BE2C (cell line): ENCODE measurements at regions not wholly inside any gene's neighbourhood (a gene's known extent, or its start where the extent isn't known, plus 50 kb on each side); places are given as distances from the start of the nearest gene placed in this dataset.

ENCODE experiments used
- DNase-seq: peaks from one replicate; pipeline ENCODE4 v3.0.0-alpha.2; 2020
- H3K27me3 ChIP-seq: fragments of 250-450 bp; sonication (Bioruptor Pico); 2 replicates; pipeline ENCODE4 v1.5.1; 2020; ENCODE audit warnings: mild to moderate bottlenecking
- H3K36me3 ChIP-seq: fragments of 250-450 bp; sonication (Bioruptor Pico); 2 replicates; pipeline ENCODE4 v1.5.1; 2020; ENCODE audit warnings: mild to moderate bottlenecking
- H3K4me1 ChIP-seq: fragments of 250-450 bp; sonication (Bioruptor Pico); 2 replicates; pipeline ENCODE4 v1.5.1; 2020
- H3K4me3 ChIP-seq: 2 replicates; pipeline ENCODE4 v1.5.1; 2011; ENCODE audit warnings: low read depth, low read length
- H3K9me3 ChIP-seq: fragments of 250-450 bp; sonication (Bioruptor Pico); 2 replicates; pipeline ENCODE4 v1.5.1; 2020
- TF ChIP-seq, protein P1 (sequence below): IDR thresholded peaks from 2 replicates; pipeline ENCODE4 v1.5.1; 2012; ENCODE audit warnings: mild to moderate bottlenecking, low read depth, low read length

DNA sequence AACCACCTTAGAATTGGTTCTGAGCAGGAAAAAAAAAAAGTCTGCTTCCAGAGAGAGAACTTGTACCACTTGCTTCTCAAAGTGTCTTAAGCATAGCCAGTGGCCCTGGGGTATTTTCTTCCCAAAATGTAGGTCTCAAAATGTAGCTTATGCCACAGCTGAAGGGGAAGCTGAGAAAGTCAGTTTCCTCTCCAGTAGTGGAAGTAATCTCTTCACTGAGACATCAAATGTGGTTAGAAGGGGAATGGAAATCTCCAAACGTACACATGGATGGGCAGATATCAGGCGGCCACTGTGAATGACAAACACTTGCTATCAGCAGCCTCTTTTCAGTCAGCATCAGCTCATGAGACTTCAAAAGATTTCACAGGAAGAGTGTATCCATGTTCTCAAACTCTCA, 841.2 kb downstream of the TUSC7 start:
- H3K9me3 ChIP-seq, result no peaks in the 10 kb centered on the region
- TF ChIP-seq, protein P1, sequence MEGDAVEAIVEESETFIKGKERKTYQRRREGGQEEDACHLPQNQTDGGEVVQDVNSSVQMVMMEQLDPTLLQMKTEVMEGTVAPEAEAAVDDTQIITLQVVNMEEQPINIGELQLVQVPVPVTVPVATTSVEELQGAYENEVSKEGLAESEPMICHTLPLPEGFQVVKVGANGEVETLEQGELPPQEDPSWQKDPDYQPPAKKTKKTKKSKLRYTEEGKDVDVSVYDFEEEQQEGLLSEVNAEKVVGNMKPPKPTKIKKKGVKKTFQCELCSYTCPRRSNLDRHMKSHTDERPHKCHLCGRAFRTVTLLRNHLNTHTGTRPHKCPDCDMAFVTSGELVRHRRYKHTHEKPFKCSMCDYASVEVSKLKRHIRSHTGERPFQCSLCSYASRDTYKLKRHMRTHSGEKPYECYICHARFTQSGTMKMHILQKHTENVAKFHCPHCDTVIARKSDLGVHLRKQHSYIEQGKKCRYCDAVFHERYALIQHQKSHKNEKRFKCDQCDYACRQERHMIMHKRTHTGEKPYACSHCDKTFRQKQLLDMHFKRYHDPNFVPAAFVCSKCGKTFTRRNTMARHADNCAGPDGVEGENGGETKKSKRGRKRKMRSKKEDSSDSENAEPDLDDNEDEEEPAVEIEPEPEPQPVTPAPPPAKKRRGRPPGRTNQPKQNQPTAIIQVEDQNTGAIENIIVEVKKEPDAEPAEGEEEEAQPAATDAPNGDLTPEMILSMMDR, result no peak
- H3K4me3 ChIP-seq, result no peak overlapping the region
- peaks cover 11% of the 10 kb centered on the region; the same call in 1 of the 2 replicates for H3K4me1 ChIP-seq
- H3K27me3 ChIP-seq, result no peaks in the 10 kb centered on the region
- no peak for DNase-seq
- H3K36me3 ChIP-seq, result no peaks in the 10 kb centered on the region; the same call in 1 of the 2 replicates

DNA sequence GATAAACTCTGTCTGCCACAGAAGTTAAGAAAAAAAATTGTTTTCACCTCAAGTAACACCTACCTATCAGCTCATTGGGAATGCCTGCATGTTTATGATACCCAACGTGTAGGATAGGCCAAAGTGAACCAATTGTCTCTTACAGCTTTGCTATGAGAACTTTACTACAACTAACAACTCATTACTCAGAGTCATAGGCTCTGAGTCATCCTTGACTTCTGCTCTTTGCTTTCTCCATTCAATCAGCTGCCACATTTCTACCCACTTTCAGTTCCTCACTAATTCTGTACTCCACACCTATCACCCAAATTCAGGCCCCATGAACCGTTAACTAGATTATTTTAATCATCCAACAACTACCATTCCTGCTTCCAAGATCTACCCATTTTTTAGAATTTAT, 843.9 kb downstream of the TUSC7 start:
- Histone ChIP-seq H3K4me3 (no peak overlapping the region), H3K36me3 (no peaks in the 10 kb centered on the region; the same call in 1 of the 2 replicates), H3K9me3 (no peaks in the 10 kb centered on the region), H3K27me3 (no peaks in the 10 kb centered on the region), H3K4me1 (peaks cover 12% of the 10 kb centered on the region)
- no peak for DNase-seq
- TF ChIP-seq, protein P1, result no peak

DNA sequence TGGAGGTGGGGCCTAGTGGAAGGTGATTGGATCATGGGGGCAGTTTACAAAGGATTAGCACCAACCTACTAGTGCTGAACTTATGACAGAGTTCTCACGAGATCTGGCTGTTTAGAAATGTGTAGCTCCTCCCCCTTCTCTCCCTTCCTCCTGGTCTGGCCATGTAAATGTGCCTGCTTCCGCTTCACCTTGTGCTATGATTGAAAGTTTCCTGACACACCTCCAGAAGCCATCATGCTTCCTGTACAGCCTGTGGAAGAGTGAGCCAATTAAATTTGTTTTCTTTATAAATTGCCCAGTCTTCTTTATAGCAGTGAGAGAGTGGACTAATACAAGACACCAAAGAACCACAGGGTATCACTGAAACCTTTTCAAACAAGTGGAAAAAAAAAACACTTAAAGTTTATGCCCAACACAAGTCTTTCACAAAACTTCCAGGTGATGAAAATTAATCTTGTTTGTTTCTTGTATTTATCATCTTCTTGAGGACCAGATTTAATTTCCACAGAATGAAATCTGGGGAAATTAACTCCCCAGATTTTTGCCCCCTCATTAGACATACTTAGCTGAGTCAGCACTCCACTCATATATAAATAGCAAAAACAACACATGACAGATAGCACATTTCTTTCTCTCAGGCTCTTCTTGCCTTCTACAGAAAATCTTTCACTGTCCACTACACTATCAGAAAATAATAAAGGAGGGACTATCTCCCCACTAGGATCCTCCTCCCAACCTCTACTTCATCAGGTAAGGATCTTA, 847.2 kb downstream of the TUSC7 start:
- Histone ChIP-seq H3K27me3 (no peaks in the 10 kb centered on the region), H3K4me1 (peaks cover 7% of the 10 kb centered on the region), H3K36me3 (no peaks in the 10 kb centered on the region; the same call in 1 of the 2 replicates), H3K4me3 (no peak overlapping the region), H3K9me3 (no peaks in the 10 kb centered on the region)
- no peak for DNase-seq
- TF ChIP-seq, protein P1, result no peak

DNA sequence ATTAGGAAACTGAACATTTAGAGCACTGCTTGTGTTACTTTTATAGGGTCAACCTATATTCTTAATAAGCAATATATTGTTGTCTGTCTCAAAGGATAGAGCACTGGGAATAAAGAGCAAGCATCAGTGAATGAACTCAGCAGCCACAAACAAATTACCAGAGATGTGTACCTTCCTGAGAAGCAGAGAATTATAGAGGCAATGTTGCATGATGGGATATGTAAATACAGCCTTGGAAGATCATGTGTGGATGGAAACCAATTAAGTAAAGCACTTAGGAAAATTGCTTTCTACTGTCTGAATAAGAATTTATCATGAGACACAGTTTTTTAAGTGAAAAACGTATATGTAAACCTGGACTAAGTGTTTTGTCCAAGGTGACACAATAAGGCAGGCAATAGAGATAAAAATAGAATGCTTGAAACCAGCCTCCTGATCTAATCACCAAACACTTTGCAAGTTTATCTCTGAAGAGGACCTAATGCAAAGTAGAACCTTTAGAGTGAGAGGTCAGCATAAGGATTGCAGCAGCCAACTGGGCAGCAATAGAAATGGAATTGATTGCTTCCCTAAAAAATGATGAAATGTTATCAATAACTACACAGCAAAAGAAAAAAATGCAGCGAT, 848.0 kb downstream of the TUSC7 start:
- H3K27me3 ChIP-seq, result no peaks in the 10 kb centered on the region
- DNase-seq, result no peak
- no peaks in the 10 kb centered on the region for H3K9me3 ChIP-seq
- no peak overlapping the region for H3K4me3 ChIP-seq
- H3K36me3 ChIP-seq, result no peaks in the 10 kb centered on the region; the same call in 1 of the 2 replicates
- H3K4me1 ChIP-seq, result peaks cover 7% of the 10 kb centered on the region
- TF ChIP-seq, protein P1, result no peak

DNA sequence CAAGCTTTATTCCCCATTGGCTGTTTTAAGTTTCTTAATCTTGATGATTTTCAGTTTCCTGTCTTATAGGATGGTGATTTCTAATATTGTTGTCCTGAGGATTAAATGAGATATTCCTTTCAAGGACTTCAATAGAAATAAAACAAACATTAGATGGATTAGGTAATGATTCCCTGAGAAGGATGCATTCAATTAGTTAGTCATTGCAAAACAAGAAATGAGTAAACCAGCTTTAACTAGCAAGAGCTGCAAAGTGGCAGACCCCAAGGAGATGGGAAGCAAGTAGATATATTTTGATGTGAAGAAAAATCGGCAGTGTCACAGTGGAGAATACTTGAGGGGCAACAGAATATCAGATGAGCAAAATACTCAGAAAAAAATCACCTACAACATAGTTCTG, 849.1 kb downstream of the TUSC7 start:
- DNase-seq, result no peak
- TF ChIP-seq, protein P1, result no peak
- no peaks in the 10 kb centered on the region for H3K9me3 ChIP-seq
- H3K27me3 ChIP-seq, result no peaks in the 10 kb centered on the region
- no peak overlapping the region for H3K4me3 ChIP-seq
- peaks cover 9% of the 10 kb centered on the region for H3K4me1 ChIP-seq
- no peaks in the 10 kb centered on the region; the same call in 1 of the 2 replicates for H3K36me3 ChIP-seq

DNA sequence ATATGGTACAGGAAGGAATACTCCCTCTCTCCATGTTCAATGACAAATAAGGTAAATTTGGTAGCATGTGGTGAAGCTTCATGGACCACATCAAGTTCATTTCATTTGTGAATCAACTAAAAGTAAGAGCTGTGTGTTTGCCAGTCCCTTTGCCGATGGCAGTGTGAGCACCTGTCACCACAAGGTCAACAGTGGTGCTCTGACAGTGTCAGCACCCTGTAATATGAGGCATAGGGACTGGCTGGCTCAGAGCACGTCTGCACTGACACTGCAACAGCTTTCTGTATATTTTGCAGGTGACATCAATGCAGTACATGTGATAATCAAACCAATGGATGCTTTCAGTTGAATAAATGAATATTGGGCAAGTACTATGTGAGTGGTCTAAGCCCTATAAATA, 852.4 kb downstream of the TUSC7 start:
- H3K4me1 ChIP-seq, result peaks cover 12% of the 10 kb centered on the region
- TF ChIP-seq, protein P1, result no peak
- no peak for DNase-seq

More for the DNA sequence above, 852.4 kb downstream of the TUSC7 start:
- Histone ChIP-seq H3K9me3 (no peaks in the 10 kb centered on the region), H3K36me3 (no peaks in the 10 kb centered on the region), H3K4me3 (no peak overlapping the region), H3K27me3 (no peaks in the 10 kb centered on the region)
